SK-N-SH treated with all-trans-retinoic acid at 6 μM for 48 hours (cell line): ENCODE measurements at regions not wholly inside any gene's neighbourhood (a gene's known extent, or its start where the extent isn't known, plus 50 kb on each side); places are given as distances from the start of the nearest gene placed in this dataset.

Experiments used
- BACH2 ChIP-seq: fragments of 250-450 bp; sonication (Bioruptor Pico); IDR thresholded peaks from 2 replicates; pipeline ENCODE4 v1.9.0; 2021; ENCODE audit warnings: mild to moderate bottlenecking, borderline replicate concordance
- ISL1 ChIP-seq: fragments of 250-450 bp; sonication (Bioruptor Pico); IDR thresholded peaks from 2 replicates; pipeline ENCODE4 v2.1.2; 2022; ENCODE audit warnings: mild to moderate bottlenecking, moderate library complexity
- PPARA ChIP-seq: fragments of 250-450 bp; sonication (Bioruptor Pico); IDR thresholded peaks from 2 replicates; pipeline ENCODE4 v1.5.0; 2020; ENCODE audit warnings: mild to moderate bottlenecking, borderline replicate concordance
- RARB ChIP-seq: fragments of 250-450 bp; sonication (Bioruptor Pico); IDR thresholded peaks from 2 replicates; pipeline ENCODE4 v1.8.0; 2021; ENCODE audit warnings: mild to moderate bottlenecking, moderate library complexity
- TCF4 ChIP-seq: fragments of 250-450 bp; sonication (Bioruptor Pico); IDR thresholded peaks from 2 replicates; pipeline ENCODE4 v1.8.0; 2021; ENCODE audit warnings: mild to moderate bottlenecking, moderate library complexity, borderline replicate concordance
- TOX ChIP-seq: fragments of 250-450 bp; sonication (Bioruptor Pico); IDR thresholded peaks from 2 replicates; pipeline ENCODE4 v1.8.0; 2021; ENCODE audit warnings: mild to moderate bottlenecking, moderate library complexity, borderline replicate concordance
- ZFP30 ChIP-seq: fragments of 450-650 bp; formaldehyde crosslinking; IDR thresholded peaks from 2 replicates; pipeline ENCODE4 v1.5.0; 2022; ENCODE audit warnings: mild to moderate bottlenecking, moderate library complexity
- ZNF565 ChIP-seq: fragments of 450-650 bp; formaldehyde crosslinking; conservative IDR thresholded peaks from 2 replicates; pipeline ENCODE4 v1.5.0; 2020; ENCODE audit warnings: low read depth, mild to moderate bottlenecking, moderate library complexity
- ZNF70 ChIP-seq: fragments of 450-650 bp; formaldehyde crosslinking; IDR thresholded peaks from 2 replicates; pipeline ENCODE4 v1.5.0; 2020; ENCODE audit warnings: mild to moderate bottlenecking, moderate library complexity
- ZNF8 ChIP-seq: fragments of 450-650 bp; formaldehyde crosslinking; IDR thresholded peaks from 2 replicates; pipeline ENCODE4 v1.5.0; 2020; ENCODE audit warnings: mild to moderate bottlenecking, moderate library complexity
- TF ChIP-seq, protein P1 (sequence below): fragments of 250-450 bp; sonication (Bioruptor Pico); IDR thresholded peaks from 2 replicates; pipeline ENCODE4 v1.8.0; 2020; ENCODE audit warnings: mild to moderate bottlenecking, moderate library complexity, borderline replicate concordance

DNA sequence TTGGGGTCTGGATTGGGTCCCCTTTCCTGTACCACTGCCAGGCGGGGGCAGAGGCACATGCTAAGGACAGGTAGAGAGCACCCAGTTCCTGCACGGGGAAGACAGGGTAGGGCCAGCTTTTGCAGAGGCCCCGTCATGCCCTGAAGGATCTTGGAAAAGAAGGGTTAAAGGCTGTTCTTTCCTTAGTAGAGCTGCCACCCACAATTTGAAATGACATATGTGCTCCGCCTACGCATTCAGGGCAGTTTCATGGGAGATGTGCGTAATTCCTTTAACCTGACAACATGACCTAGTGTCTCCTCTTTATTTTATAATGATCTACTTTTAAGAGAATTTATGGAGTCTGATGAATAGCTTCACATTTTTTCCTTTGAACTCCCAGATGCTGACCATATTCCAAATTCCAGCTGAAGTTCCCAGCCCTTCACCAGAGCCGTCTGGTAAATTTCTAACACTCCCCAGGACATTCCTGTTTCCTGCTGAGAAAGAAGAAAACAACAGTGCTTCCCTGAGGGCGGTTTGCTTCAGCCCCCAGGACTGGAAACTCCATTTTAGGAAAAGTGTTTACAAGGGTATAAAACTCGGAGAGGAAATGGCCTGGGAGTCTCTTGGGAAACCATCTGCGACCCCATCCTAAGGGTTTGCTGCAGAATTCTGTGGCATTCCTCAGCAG lies 58.9 kb upstream of the PLEKHG3 start:
- peak; percentile 70 for TF ChIP-seq TCF4
- TF ChIP-seq ZNF565 (CRISPR knock-in tag) = no peak
- TF ChIP-seq BACH2 (CRISPR knock-in tag) = no peak
- TF ChIP-seq, protein P1, sequence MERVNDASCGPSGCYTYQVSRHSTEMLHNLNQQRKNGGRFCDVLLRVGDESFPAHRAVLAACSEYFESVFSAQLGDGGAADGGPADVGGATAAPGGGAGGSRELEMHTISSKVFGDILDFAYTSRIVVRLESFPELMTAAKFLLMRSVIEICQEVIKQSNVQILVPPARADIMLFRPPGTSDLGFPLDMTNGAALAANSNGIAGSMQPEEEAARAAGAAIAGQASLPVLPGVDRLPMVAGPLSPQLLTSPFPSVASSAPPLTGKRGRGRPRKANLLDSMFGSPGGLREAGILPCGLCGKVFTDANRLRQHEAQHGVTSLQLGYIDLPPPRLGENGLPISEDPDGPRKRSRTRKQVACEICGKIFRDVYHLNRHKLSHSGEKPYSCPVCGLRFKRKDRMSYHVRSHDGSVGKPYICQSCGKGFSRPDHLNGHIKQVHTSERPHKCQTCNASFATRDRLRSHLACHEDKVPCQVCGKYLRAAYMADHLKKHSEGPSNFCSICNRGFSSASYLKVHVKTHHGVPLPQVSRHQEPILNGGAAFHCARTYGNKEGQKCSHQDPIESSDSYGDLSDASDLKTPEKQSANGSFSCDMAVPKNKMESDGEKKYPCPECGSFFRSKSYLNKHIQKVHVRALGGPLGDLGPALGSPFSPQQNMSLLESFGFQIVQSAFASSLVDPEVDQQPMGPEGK (CRISPR knock-in tag) = peak; percentile 80; the same call in 1 of the 2 replicates
- TF ChIP-seq RARB = no peak
- TF ChIP-seq PPARA (CRISPR knock-in tag) = no peak
- no peak for TF ChIP-seq ZNF8 (CRISPR knock-in tag)
- TF ChIP-seq ZNF70 (CRISPR knock-in tag) = no peak
- TF ChIP-seq TOX (CRISPR knock-in tag) = peak; percentile 83; the same call in 1 of the 2 replicates
- TF ChIP-seq ISL1 (CRISPR knock-in tag) = peak; percentile 98
- TF ChIP-seq ZFP30 = no peak
